GM12874 (cell line): ENCODE measurements at regions not wholly inside any gene's neighbourhood (a gene's known extent, or its start where the extent isn't known, plus 50 kb on each side); places are given as distances from the start of the nearest gene placed in this dataset.

Experiments
- TF ChIP-seq, protein P1 (sequence below): IDR thresholded peaks from 2 replicates; pipeline ENCODE4 v1.5.1; 2011; ENCODE audit warnings: low read depth, mild to moderate bottlenecking, control low read depth, low read length, moderate library complexity; ENCODE audit not compliant: insufficient read depth

DNA sequence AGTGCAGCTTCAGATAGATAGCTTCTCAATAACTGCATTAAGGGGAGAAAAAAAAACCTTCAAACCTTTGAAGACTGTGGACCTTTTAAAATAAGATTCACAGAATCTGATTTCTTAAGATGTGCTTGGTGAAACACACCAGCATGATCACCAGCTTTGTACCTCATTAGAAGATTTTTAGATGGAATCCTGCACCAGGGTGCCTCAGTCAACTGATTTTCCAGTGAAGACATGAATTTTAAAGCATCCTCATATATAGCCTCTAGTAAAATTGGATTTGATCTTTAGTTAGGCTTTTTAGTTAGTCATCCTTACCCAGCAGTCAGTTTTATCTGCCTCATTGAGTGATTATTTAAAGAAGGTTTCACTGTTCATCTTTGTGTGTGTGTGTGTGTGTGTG lies 208.6 kb upstream of the DEPDC1 start:
- TF ChIP-seq, protein P1, sequence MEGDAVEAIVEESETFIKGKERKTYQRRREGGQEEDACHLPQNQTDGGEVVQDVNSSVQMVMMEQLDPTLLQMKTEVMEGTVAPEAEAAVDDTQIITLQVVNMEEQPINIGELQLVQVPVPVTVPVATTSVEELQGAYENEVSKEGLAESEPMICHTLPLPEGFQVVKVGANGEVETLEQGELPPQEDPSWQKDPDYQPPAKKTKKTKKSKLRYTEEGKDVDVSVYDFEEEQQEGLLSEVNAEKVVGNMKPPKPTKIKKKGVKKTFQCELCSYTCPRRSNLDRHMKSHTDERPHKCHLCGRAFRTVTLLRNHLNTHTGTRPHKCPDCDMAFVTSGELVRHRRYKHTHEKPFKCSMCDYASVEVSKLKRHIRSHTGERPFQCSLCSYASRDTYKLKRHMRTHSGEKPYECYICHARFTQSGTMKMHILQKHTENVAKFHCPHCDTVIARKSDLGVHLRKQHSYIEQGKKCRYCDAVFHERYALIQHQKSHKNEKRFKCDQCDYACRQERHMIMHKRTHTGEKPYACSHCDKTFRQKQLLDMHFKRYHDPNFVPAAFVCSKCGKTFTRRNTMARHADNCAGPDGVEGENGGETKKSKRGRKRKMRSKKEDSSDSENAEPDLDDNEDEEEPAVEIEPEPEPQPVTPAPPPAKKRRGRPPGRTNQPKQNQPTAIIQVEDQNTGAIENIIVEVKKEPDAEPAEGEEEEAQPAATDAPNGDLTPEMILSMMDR: no peak

DNA sequence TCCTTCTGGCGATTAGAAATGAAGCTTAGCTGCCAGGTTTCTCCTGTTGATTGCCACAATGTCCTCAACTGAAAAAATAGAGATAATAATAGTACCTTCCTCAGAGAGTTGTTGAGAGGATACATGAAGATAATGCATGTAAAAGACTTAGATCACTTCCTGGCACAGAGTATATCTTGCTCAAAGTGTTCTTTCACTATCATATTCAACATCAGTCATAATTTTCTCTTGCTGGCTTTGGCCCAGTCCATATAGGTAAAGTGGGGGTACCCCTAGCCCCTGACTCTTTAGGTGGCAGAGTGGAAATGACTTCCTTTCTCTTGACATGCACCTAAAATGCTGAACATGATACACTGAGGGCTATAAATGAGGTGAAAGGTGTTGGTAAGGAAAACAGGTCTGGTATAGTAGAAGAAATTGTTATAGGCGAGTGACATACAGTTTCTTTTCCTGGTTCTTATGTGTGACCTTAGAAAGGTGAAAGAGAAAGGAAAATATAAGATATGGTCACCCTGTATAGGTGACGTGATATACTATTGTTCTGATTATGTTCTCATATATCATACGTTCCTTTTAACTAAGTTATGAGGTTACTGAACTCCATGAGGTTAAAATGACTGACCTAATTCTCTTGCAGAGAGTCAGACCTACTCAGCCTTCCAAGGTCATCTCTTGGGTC lies 209.9 kb upstream of the DEPDC1 start:
- TF ChIP-seq, protein P1: no peak

DNA sequence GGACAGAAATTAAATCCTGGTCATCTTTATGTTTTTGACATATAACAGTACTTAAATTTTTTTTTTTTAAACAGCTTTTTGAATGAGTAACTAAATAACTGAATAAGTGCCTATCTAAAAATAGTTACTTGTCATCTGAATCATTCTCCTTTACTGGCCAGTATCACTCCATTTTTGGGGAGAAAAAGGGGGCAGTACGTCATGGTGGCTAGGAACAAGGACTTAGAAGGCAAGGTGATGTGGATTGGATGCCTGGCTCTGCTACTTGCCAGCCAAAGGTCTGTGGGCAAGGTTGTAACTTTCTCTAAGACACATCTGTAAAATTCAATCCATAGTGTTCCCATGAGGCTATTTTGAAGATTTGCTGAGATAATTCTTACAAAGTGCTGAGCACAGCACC lies 220.4 kb upstream of the DEPDC1 start:
- TF ChIP-seq, protein P1: no peak

DNA sequence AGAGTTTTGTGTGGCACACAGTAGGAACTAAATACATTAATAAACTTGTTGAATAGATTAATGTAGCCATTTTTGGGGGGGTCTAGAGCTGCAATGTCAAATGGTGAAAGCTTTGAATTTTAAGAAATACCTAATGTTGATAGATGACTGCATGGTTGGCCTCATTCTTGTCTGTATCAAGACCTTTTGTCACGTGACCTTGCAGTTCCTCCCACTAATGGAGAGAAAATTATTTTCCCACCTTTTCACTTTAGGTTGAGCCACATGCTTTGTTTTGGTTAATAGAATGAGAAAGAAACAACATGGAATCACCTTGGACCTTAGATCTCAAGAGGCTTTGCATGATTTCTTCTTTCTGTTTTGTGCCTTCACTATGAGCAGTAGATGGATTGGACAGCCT lies 223.6 kb upstream of the DEPDC1 start:
- TF ChIP-seq, protein P1: no peak

DNA sequence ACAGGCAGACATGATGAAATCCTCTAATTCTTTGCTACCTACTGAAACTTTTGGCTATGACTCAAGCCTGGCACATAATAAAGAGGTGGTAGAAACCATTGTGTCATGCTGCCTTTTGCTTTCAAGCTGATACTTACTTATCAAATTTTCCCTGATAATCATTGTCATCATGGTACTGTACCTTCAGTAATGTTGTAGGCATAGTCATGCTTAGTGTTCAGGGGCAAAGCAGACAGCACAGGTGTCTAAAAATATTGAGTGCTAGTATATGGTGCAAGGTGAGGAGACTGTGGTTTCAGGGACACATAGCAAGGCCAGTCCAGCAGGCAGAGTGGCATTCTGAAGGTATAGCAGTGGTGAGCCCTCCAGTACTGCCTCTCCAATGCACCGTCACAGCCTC lies 226.9 kb upstream of the DEPDC1 start:
- TF ChIP-seq, protein P1: no peak

DNA sequence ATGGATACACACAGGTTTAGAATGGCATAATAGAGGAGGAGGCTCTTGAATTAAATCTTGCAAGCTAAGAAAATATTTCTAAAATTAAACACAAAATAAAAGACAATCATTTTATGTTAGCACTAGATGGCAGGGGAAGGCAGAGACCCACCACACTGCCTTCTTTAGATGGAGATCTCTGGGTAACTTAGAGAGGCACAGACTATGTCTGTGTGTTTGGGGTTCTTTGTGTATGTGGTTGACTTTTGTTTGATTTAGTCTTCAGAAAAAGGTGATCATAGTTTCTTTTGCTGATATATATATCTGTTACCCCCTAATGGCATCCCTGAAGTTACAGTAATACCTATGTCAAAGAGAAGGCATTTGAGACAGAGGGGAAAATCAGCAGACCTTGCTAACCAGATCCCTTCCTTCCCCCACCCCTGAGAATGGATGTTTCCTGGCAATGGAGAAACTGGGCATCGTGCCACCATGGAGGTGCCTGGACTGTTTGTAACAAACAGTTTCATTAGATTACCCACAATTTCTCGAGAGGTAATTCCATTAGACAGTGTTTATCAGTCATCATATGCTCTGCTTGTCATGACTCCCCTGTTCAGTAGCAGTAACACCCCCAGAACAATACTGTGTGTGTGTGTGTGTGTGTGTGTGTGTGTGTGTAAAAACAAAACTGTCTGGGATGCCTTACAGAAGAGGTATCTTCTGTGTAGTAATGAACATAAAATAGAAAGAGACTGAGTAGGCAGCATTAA lies 228.3 kb upstream of the DEPDC1 start:
- TF ChIP-seq, protein P1: no peak

DNA sequence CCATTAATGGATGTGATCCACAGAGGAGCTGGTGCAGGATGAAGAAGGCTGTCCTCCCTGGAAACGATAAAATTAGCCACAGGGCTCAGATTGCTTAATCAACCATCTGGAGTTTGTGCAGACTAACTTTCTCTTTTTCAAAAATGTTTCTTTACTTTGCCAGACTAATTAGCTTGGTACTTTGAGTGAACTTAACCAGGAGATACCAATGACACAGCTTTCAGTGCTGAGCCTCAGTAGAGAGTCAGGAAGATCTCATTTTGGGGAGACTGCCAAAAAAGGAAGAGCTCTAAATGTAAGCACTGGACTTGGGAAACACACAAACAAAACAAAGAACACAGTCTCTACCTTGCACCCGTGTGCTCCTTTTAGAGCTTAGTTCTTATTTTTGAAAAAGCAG lies 248.1 kb upstream of the DEPDC1 start:
- TF ChIP-seq, protein P1: no peak
